Colon (tissue), 2 donors: ENCODE measurements at regions not wholly inside any gene's neighbourhood (a gene's known extent, or its start where the extent isn't known, plus 50 kb on each side); places are given as distances from the start of the nearest gene placed in this dataset.

Experiments used
- FAIRE-seq: peaks from 2 replicates; lab custom pipeline; 2012; peaks lifted over from hg19 to GRCh38; lab: Jason Lieb, UNC
- donor health status: control.
- donor health status: control.

DNA sequence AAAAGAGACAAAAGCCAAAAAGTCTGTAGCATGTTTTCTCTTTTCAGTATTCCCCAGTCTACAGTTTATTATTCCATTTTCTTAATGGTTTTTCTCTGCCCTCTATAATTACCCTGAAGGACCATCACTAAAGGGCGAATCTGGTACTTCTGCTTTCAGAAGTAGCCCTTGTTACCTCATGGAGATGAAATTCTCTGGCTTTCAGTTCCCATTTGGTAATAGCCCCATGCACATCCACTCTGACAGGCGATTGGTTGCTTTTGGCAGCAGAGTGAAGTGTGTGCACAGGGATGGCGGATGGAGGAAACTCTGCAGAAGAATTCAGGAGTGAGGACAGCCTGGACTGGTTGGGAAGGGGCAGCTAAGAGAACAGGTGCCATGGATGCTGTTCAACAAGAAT lies 66.3 kb upstream of the NABP1 start:
- FAIRE-seq: no peak

DNA sequence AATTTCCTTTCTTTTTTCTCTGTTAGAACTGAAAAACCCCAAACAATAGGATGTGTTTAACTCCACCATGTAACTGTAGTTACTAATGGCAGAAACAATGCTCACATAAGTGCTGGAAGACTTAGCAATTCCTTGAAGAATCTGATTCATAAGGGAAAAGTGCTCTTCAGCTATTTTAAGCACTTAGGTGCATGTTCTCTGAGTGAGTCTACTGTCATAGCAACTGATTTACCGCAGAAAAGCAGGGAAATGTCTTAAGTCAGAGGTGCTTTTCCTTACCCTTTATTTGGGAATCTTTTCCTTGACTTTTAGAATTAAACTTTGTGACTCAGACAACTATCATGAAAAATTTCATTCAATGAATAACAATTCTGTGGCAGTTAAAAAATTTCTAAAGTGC lies 65.4 kb upstream of the NABP1 start:
- FAIRE-seq: no peak

DNA sequence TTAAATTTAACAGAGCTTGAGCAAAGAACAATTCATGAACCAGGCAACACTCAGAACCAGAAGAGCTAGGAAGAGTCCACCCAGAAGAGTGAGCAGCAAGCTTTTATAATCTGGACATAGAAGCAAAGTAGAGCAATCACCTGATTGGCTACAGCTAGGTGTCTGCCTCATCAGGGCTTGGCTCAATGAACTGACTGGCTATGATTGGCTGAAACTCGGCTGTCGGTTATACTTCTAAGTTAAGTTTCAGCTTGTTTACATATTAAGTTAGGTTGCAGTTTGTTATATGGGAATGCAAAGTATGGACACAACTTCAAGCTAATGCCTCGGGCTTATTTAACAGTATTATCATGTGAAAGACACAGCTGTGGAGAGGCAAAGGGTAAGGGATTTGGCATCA lies 63.2 kb upstream of the NABP1 start:
- no peak for FAIRE-seq

GRCh38 chr2:191615596-191615995 lies 62.3 kb upstream of the NABP1 start:
- FAIRE-seq: no peak

- no peak for FAIRE-seq
These were observed 60.4 kb upstream of the NABP1 start for GRCh38 chr2:191617575-191617974.

- no peak for FAIRE-seq
These were observed 59.7 kb upstream of the NABP1 start for GRCh38 chr2:191618046-191618780.

DNA sequence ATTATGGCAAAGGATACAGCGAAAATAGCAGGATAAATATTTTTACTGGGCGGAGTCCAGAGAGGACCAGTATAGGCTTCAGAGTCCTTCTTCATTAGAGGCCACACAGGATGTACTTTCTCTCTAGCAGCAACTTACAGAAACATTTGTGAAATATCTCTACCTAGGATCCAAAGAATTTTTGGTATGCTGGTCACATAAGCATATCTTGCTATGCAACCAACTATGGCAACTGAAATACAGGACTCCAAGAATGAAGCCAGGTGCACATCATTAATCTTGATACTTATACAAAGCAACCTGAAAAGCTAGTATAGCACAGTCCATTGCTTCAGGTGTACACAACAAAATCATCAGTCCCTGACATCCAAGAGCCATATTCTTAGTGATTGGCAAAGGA lies 59.1 kb upstream of the NABP1 start:
- FAIRE-seq: no peak

DNA sequence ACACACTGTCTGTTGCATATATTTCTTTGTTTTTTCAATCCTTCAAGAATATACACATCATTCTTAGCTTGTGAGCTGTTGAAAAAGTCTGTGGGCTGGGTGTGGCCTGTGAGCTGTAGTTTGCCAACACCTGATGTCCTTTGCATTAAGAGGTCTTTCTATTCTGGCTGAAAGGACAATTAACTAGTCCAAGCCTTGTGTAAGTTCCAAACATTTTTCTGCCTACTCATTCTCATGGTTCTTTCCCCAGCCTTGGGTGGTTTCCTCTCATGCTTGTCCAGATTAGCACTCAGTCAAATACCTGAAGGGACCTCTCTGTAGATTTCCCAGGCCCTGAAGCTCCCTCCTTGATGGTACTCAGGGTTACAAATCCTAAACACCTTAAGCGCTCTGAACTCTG lies 57.8 kb upstream of the NABP1 start:
- no peak for FAIRE-seq

- FAIRE-seq: no peak
These were observed 55.3 kb upstream of the NABP1 start for GRCh38 chr2:191622374-191623320.

GRCh38 chr2:191625016-191625415 lies 52.9 kb upstream of the NABP1 start:
- no peak for FAIRE-seq

- no peak for FAIRE-seq
These were observed 52.5 kb upstream of the NABP1 start for GRCh38 chr2:191625446-191625845.

DNA sequence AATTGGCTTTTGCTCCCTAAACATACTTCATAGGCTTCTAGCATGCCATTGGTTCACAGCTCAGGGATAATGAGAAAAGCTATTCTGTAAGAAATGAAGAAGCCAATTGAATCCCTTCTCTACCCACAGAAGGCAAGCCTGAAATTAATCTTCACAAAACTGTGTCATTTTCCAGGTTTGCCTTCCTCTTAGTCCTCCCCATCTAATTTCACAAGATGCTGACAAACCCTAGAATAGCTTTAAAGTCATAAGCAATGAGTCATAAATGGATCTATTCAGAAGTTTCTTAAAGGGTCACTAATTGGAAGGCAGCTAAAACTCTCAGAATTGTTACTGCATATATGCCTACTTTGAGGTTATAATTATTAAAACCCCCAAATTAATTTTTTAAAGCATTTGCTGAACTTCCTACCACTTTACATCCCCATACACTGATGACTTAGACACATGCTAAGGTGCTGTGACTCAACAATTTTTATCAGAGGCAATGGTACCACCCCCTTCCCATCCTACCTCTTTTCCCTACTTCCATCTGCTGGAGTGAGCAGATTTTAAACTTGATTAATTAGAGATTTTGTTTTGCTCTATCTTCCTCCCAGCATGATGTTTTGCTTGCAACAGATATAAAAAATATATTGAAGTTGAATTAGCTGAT lies 51.3 kb upstream of the NABP1 start:
- no peak for FAIRE-seq

- no peak for FAIRE-seq
These were observed 50.4 kb upstream of the NABP1 start for GRCh38 chr2:191627518-191627917.
